AG04449 (cell line): ENCODE measurements at regions not wholly inside any gene's neighbourhood (a gene's known extent, or its start where the extent isn't known, plus 50 kb on each side); places are given as distances from the start of the nearest gene placed in this dataset.

Source experiments
- CTCF ChIA-PET: fragments of 350-600 bp; formaldehyde crosslinking; extraction: SDS; loops from one replicate; lab custom pipeline; 2021; ENCODE audit warnings: antibody characterized with exemption; lab: Yijun Ruan, JAX
- POLR2A ChIA-PET: fragments of 400-600, 350-600 bp; formaldehyde crosslinking; extraction: SDS; loops from one replicate; lab custom pipeline; 2020; ENCODE audit warnings: antibody characterized with exemption, inconsistent platforms; lab: Yijun Ruan, JAX
- DNase-seq: peaks from one replicate; pipeline ENCODE4 v3.0.0-alpha.2; 2010; ENCODE audit warnings: low read depth, low spot score
- H3K4me3 ChIP-seq: 2 replicates; pipeline ENCODE4 v1.5.1; 2011; ENCODE audit warnings: low read depth, mild to moderate bottlenecking, control low read depth, low read length
- TF ChIP-seq, protein P1 (sequence below): IDR thresholded peaks from one replicate; pipeline ENCODE4 v1.5.1; 2011; ENCODE audit warnings: mild to moderate bottlenecking, moderate library complexity, low read length, control low read depth, inconsistent platforms; ENCODE audit not compliant: insufficient read depth; ENCODE audit errors: missing control alignments

DNA sequence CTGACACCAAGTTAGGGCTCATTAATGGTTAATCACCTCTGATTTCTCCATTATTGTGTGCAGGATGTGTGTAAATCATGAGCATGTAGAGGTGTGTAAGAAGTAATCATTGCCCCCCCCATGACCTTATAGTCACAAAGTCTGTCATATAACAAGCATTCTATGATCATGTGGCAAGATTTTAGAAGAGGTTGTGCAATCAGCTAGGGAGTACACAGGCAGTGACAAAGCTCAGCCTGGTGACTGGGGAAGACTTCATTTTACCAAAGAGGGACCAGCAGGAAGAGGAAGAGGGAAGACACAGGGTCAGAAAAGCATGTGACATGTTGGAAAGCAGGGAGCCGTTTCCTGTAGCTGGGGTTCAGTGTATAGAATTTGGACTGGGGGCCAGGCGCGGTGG, 176.5 kb upstream of the LARGE1 start:
- POLR2A ChIA-PET, result no interaction called here
- TF ChIP-seq, protein P1, sequence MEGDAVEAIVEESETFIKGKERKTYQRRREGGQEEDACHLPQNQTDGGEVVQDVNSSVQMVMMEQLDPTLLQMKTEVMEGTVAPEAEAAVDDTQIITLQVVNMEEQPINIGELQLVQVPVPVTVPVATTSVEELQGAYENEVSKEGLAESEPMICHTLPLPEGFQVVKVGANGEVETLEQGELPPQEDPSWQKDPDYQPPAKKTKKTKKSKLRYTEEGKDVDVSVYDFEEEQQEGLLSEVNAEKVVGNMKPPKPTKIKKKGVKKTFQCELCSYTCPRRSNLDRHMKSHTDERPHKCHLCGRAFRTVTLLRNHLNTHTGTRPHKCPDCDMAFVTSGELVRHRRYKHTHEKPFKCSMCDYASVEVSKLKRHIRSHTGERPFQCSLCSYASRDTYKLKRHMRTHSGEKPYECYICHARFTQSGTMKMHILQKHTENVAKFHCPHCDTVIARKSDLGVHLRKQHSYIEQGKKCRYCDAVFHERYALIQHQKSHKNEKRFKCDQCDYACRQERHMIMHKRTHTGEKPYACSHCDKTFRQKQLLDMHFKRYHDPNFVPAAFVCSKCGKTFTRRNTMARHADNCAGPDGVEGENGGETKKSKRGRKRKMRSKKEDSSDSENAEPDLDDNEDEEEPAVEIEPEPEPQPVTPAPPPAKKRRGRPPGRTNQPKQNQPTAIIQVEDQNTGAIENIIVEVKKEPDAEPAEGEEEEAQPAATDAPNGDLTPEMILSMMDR, result no peak
- no peak for DNase-seq
- CTCF ChIA-PET, result no interaction called here
- no peak overlapping the region for H3K4me3 ChIP-seq

- DNase-seq, result no peak
- ChIA-PET CTCF (no interaction called here), POLR2A (no interaction called here)
- no peak overlapping the region for H3K4me3 ChIP-seq
- TF ChIP-seq, protein P1, result no peak
Observed at GRCh38 chr22:34099278-34099677, 179.0 kb upstream of the LARGE1 start.

DNA sequence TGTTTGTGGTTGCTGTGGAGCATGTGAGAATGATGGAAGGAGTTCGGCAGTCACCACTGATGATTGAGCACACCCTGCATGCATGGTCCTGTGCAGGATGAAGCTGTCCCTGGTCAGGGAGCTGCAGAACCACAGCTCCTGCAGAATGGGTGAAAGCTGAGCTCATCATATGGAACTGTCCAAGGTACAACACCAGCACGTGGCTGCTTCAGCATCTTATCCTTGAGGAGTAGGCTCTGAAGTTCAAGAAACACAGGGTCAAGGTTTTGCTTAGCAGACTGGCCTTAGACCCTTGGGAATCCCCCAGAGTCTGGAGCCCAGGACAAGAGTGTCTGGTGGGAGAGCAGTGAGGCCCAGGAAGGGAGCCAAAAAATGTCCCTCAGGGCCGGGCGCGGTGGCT, 182.4 kb upstream of the LARGE1 start:
- H3K4me3 ChIP-seq, result no peak overlapping the region
- POLR2A ChIA-PET, result no interaction called here
- CTCF ChIA-PET, result no interaction called here
- TF ChIP-seq, protein P1, result no peak
- no peak for DNase-seq

DNA sequence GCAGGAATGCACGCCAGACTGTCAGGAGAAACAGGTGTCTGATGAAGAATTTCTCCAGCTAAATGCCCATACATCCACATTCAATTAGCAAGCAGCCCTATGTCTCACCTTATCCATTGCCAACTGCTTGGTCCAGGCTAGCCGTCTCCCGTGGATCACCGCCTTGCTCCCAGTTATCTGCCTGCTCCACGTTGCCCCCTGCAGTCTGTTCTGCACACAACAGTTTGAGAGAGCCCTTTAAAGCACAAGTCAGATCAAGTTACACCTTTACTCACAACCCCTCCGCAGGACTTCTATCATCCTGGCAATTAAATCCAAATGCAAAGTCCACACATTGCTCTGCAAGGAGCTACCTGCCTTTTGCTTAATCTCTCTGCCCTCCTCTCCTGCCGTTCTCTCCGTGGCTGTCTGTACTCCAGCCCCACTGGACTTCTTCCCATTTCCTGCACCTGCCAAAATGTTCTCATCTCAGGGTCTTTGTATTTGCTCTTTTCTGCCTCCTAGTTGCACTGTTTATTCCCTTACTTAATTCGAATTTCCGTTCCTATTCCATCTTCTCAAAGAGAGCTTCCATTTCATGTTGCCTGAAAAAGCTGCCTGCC, 185.3 kb upstream of the LARGE1 start:
- DNase-seq, result no peak
- H3K4me3 ChIP-seq, result no peak overlapping the region
- POLR2A ChIA-PET, result no interaction called here
- CTCF ChIA-PET, result interaction anchor here (0.8 to 1.1 kb wide), 2 partner anchors 10 to 25 kb away, joined by 3 read pairs; no protein-coding TSS in a partner anchor
- TF ChIP-seq, protein P1, result peak; percentile 8

- TF ChIP-seq, protein P1, result no peak
- DNase-seq, result no peak
- CTCF ChIA-PET, result no interaction called here
- H3K4me3 ChIP-seq, result no peak overlapping the region
- POLR2A ChIA-PET, result no interaction called here
Observed at GRCh38 chr22:34108168-34108567, 187.9 kb upstream of the LARGE1 start.

GRCh38 chr22:34111210-34111824, 191.0 kb upstream of the LARGE1 start:
- DNase-seq, result no peak
- H3K4me3 ChIP-seq, result no peak overlapping the region
- ChIA-PET POLR2A (no interaction called here), CTCF (interaction anchor here (0.7 to 2.2 kb wide), 8 partner anchors 21 to 590 kb away, joined by 3 to 13 read pairs (median 3); no protein-coding TSS in a partner anchor)
- TF ChIP-seq, protein P1, result peak; percentile 48
